Keratinocyte (primary cell): ENCODE measurements at regions not wholly inside any gene's neighbourhood (a gene's known extent, or its start where the extent isn't known, plus 50 kb on each side); places are given as distances from the start of the nearest gene placed in this dataset.

Experiments
- DNase-seq: peaks from one replicate; pipeline ENCODE4 v3.0.0-alpha.2; 2011; ENCODE audit warnings: low read depth, missing footprints, low spot score
- FAIRE-seq: peaks from 2 replicates; lab custom pipeline; 2011; peaks lifted over from hg19 to GRCh38; lab: Jason Lieb, UNC
- H2AFZ ChIP-seq: 2 replicates; pipeline ENCODE4 v1.6.0; 2012; ENCODE audit warnings: low read length, control low read depth, inconsistent platforms; ENCODE audit not compliant: control insufficient read depth
- H3K27ac ChIP-seq: 2 replicates; pipeline ENCODE4 v1.5.1; 2011; ENCODE audit warnings: low read length; ENCODE audit not compliant: control insufficient read depth, insufficient read depth
- H3K27me3 ChIP-seq: 3 replicates; pipeline ENCODE4 v1.6.0; 2011; ENCODE audit warnings: low read length; ENCODE audit not compliant: control insufficient read depth, insufficient read depth; ENCODE audit errors: extremely low read depth
- H3K36me3 ChIP-seq, 2 experiments: 2 replicates in 1 of 2; 3 replicates in 1 of 2; pipeline ENCODE4 v1.5.1; 2011; ENCODE audit warnings: low read length in 2 of 2, mild to moderate bottlenecking in 1 of 2; ENCODE audit not compliant: control insufficient read depth in 2 of 2, insufficient read depth in 2 of 2; ENCODE audit errors: extremely low read depth in 1 of 2
- H3K4me1 ChIP-seq: 3 replicates; pipeline ENCODE4 v1.5.1; 2011; ENCODE audit warnings: low read length; ENCODE audit not compliant: control insufficient read depth, insufficient read depth; ENCODE audit errors: extremely low read depth
- H3K4me2 ChIP-seq: 3 replicates; pipeline ENCODE4 v1.6.0; 2011; ENCODE audit warnings: low read depth, low read length; ENCODE audit not compliant: control insufficient read depth, insufficient read depth; ENCODE audit errors: extremely low read depth
- H3K4me3 ChIP-seq, 3 experiments: fragments of 200-600 bp in 1 of 3; sonication (generic) in 1 of 3; 2 replicates in 2 of 3; 3 replicates in 1 of 3; pipeline ENCODE4 v1.5.1; 2011 to 2016; ENCODE audit warnings: low read length in 3 of 3, mild to moderate bottlenecking in 3 of 3, control low read depth in 2 of 3, inconsistent platforms in 1 of 3, low read depth in 1 of 3, mixed read lengths in 1 of 3, mixed run types in 1 of 3, moderate library complexity in 1 of 3; ENCODE audit not compliant: control insufficient read depth in 2 of 3, insufficient read depth in 2 of 3; ENCODE audit errors: extremely low read depth in 1 of 3
- H3K79me2 ChIP-seq: 2 replicates; pipeline ENCODE4 v1.6.0; 2012; ENCODE audit warnings: low read length; ENCODE audit not compliant: control insufficient read depth, insufficient read depth
- H3K9ac ChIP-seq: 3 replicates; pipeline ENCODE4 v1.6.0; 2011; ENCODE audit warnings: low read length; ENCODE audit not compliant: control insufficient read depth, insufficient read depth; ENCODE audit errors: extremely low read depth
- H3K9me1 ChIP-seq: 3 replicates; pipeline ENCODE4 v1.6.0; 2011; ENCODE audit warnings: low read length; ENCODE audit not compliant: control insufficient read depth, insufficient read depth; ENCODE audit errors: extremely low read depth
- H3K9me3 ChIP-seq: 2 replicates; pipeline ENCODE4 v1.5.1; 2012; ENCODE audit warnings: low read depth, low read length; ENCODE audit not compliant: control insufficient read depth
- H4K20me1 ChIP-seq: 3 replicates; pipeline ENCODE4 v1.6.0; 2011; ENCODE audit warnings: low read length; ENCODE audit not compliant: control insufficient read depth, insufficient read depth; ENCODE audit errors: extremely low read depth
- CTCF ChIP-seq, 3 experiments: IDR thresholded peaks in 1 of 3; conservative IDR thresholded peaks in 1 of 3; optimal IDR thresholded peaks in 1 of 3; 2 replicates in 2 of 3; 3 replicates in 1 of 3; pipeline versions ENCODE3 to v1.5.1; 2011; ENCODE audit warnings: low read length in 3 of 3, mild to moderate bottlenecking in 3 of 3, moderate library complexity in 2 of 3, control low read depth in 1 of 3, inconsistent platforms in 1 of 3; ENCODE audit not compliant: insufficient read depth in 2 of 3; ENCODE audit errors: extremely low read depth in 1 of 3
- EZH2 ChIP-seq: IDR thresholded peaks from one replicate; pipeline ENCODE4 v1.6.1; 2012; ENCODE audit warnings: inconsistent platforms, mild to moderate bottlenecking, low read length, moderate library complexity
- dilution Hi-C: fragments of 300-500 bp; cut with MboI; formaldehyde crosslinking; loops from one replicate; pipeline ENCODE4 v1.7.0; 2020; ENCODE audit warnings: low sequenced_read_pairs; ENCODE audit not compliant: extremely low pct_ligation_motif_present

- no peaks in the 10 kb centered on the region for H3K9me1 ChIP-seq
- no peaks in the 10 kb centered on the region for H3K9me3 ChIP-seq
- no peak overlapping the region for H3K27ac ChIP-seq
- no peaks in the 10 kb centered on the region for H3K4me1 ChIP-seq
- H2AFZ ChIP-seq: no peak overlapping the region
- H3K79me2 ChIP-seq: no peaks in the 10 kb centered on the region
- H3K4me2 ChIP-seq: no peak overlapping the region
- H3K36me3 ChIP-seq: no peaks in the 10 kb centered on the region
- no peak overlapping the region for H3K9ac ChIP-seq
- DNase-seq (no peak), FAIRE-seq (no peak)
- no peak for TF ChIP-seq CTCF (optimal IDR thresholded peaks at IDR 0.05 in 1 of 3, IDR thresholded peaks at IDR 0.05 in 1 of 3, conservative IDR thresholded peaks at IDR 0.05 in 1 of 3; ENCODE audit: extremely low read depth in 1 of 3, insufficient read depth in 2 of 3, low read length in 3 of 3)
- no peak for TF ChIP-seq EZH2
- no peak overlapping the region for H3K4me3 ChIP-seq
- no peaks in the 10 kb centered on the region for H4K20me1 ChIP-seq
- H3K27me3 ChIP-seq: no peaks in the 10 kb centered on the region
- dilution Hi-C loops: no loop called here
These were observed 420.1 kb upstream of the ACVR2A start for GRCh38 chr2:147424766-147425165.

- H3K9me3 ChIP-seq: no peaks in the 10 kb centered on the region
- peaks cover 4% of the 10 kb centered on the region for H3K4me1 ChIP-seq
- TF ChIP-seq EZH2 (no peak), CTCF (optimal IDR thresholded peaks at IDR 0.05 in 1 of 3, IDR thresholded peaks at IDR 0.05 in 1 of 3, conservative IDR thresholded peaks at IDR 0.05 in 1 of 3; ENCODE audit: extremely low read depth in 1 of 3, insufficient read depth in 2 of 3, low read length in 3 of 3) (no peak)
- no peaks in the 10 kb centered on the region for H3K9me1 ChIP-seq
- dilution Hi-C loops: no loop called here
- no peak overlapping the region for H3K27ac ChIP-seq
- no peak for FAIRE-seq
- no peaks in the 10 kb centered on the region for H3K79me2 ChIP-seq
- H4K20me1 ChIP-seq: no peaks in the 10 kb centered on the region
- no peak for DNase-seq
- no peak overlapping the region for H3K4me2 ChIP-seq
- H3K36me3 ChIP-seq: no peaks in the 10 kb centered on the region
- H3K27me3 ChIP-seq: no peaks in the 10 kb centered on the region
- no peak overlapping the region for H3K4me3 ChIP-seq
- H2AFZ ChIP-seq: no peak overlapping the region
- H3K9ac ChIP-seq: no peak overlapping the region
These were observed 423.7 kb upstream of the ACVR2A start for GRCh38 chr2:147420947-147421675.
